Activated naive CD8-positive, alpha-beta T cell (primary cell): ENCODE measurements at regions not wholly inside any gene's neighbourhood (a gene's known extent, or its start where the extent isn't known, plus 50 kb on each side); places are given as distances from the start of the nearest gene placed in this dataset.
"Not testable (repeated sequence)": the region's sequence is repeated elsewhere in the genome, so short reads cannot be mapped to it uniquely, and the experiment has no call there.

ENCODE experiments used
- H3K27ac Mint-ChIP-seq: one replicate; pipeline ENCODE4 v1.8.0; 2021; ENCODE audit warnings: mixed read lengths
- H3K27me3 Mint-ChIP-seq: one replicate; pipeline ENCODE4 v1.8.0; 2021; ENCODE audit warnings: mixed read lengths
- H3K36me3 Mint-ChIP-seq: one replicate; pipeline ENCODE4 v1.8.0; 2021; ENCODE audit warnings: mixed read lengths
- H3K4me1 Mint-ChIP-seq: one replicate; pipeline ENCODE4 v1.8.0; 2021; ENCODE audit warnings: low read depth, mixed read lengths
- H3K4me3 Mint-ChIP-seq: one replicate; pipeline ENCODE4 v1.8.0; 2021; ENCODE audit warnings: mild to moderate bottlenecking, mixed read lengths
- H3K9me3 Mint-ChIP-seq: one replicate; pipeline ENCODE4 v1.8.0; 2021; ENCODE audit warnings: low read depth, mixed read lengths

DNA sequence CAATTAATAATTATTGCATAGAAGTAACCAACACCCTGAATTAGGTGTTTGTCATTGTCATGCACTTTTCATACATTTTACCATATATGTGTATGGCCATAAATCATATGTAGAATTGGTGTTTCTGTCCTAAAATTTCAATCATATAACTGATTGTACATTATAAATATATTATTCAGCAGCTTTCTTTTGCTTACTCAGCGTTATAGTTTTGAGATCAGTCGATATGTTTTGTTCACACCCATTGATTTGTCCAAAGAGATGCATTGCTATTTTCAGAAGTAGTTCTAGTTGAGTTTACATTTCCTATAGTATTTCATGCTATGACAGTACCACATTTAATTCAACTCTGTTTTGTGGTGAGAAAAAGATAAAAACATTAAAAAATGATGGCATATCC is 50.5 kb upstream of the PARP4 start:
- H3K4me1 Mint-ChIP-seq, result peaks cover 11% of the 10 kb centered on the region
- no peak overlapping the region for H3K4me3 Mint-ChIP-seq
- no peaks in the 10 kb centered on the region for H3K36me3 Mint-ChIP-seq
- H3K9me3 Mint-ChIP-seq, result no peaks in the 10 kb centered on the region
- peaks cover 29% of the 10 kb centered on the region for H3K27me3 Mint-ChIP-seq
- no peak overlapping the region for H3K27ac Mint-ChIP-seq

DNA sequence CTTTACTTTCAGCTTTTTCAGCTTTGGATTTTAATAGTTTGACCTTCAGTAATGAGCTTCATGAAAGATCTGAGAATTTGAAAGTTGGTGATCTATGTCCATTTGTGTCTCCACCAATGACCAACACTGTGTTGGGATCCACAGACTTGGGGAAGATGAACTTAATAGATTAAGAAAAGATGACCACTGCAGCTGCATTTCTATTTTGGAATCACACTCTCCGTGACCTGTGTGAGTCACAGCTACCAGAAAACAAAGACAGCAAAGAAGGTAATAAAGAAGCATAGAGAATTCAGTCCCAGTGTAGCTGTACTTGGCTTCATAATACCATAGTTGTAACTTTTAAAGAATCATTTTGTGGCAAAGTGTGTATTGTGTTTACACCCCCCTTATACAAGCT is 51.4 kb upstream of the PARP4 start:
- H3K27me3 Mint-ChIP-seq, result peaks cover 22% of the 10 kb centered on the region
- not testable (repeated sequence) for H3K4me3 Mint-ChIP-seq, H3K9me3 Mint-ChIP-seq, H3K27ac Mint-ChIP-seq, H3K36me3 Mint-ChIP-seq
- H3K4me1 Mint-ChIP-seq, result peaks cover 11% of the 10 kb centered on the region

DNA sequence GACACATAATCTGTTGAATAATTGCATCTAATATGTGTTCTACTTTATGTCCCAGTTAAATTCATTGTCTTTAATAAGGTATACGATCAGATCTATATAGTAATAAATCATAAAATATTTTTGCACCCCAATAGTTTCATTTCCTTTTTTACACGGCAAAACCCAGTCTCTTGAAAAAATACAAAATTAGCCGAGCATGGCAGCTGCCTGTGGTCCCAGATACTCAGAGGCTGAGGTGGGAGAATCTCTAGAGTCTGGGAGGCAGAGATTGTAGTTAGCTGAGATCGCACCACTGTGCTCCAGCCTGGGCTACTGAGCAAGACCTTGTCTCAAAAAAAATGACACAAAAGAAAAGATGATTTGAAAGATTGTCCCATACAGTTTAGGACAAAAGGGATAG is 52.3 kb upstream of the PARP4 start:
- Mint-ChIP-seq H3K27ac (no peak overlapping the region), H3K4me1 (peaks cover 2% of the 10 kb centered on the region), H3K9me3 (no peaks in the 10 kb centered on the region), H3K27me3 (peaks cover 13% of the 10 kb centered on the region), H3K4me3 (no peak overlapping the region), H3K36me3 (no peaks in the 10 kb centered on the region)

DNA sequence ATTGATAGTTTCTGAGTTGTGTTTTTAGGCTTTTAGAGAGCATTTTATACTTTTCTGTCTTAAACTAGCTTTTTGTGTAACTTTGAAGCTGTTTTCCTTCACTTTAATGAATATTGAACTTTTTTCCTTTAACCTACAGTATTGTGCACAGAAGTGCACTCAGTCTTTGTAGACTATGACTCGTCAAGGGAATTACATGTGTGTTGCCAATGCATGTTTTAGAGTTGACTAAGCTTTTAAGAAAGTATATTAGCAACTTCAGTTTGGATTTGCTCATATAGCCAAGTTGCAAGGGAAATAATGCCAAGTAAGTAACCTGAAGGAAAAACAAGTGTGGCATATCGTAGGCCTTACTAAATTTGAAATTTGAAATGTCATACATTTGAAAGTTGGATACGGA is 55.0 kb upstream of the PARP4 start:
- not testable (repeated sequence) for H3K4me1 Mint-ChIP-seq, H3K27ac Mint-ChIP-seq, H3K27me3 Mint-ChIP-seq, H3K9me3 Mint-ChIP-seq, H3K36me3 Mint-ChIP-seq, H3K4me3 Mint-ChIP-seq

DNA sequence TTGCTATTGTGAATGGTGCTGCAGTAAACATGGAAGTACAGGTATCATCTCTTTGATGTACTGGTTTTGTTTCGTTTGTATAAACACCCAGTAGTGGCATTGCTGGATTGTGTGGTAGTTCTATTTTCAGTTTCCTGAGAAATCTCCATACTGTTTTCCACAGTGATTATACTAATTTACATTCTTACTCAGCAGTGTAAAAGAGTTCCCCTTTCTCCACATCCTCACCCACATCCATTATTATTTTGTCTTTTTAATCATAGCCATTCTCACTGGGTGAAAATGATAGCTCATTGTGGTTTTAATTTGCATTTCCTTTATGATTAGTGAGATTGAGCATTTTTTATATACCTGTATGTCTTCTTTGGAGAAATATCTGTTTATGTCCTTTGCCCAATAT is 62.3 kb upstream of the PARP4 start:
- peaks cover 3% of the 10 kb centered on the region for H3K4me1 Mint-ChIP-seq
- H3K27ac Mint-ChIP-seq, result no peak overlapping the region
- peaks cover 11% of the 10 kb centered on the region for H3K9me3 Mint-ChIP-seq
- H3K27me3 Mint-ChIP-seq, result peaks cover 4% of the 10 kb centered on the region
- no peak overlapping the region for H3K4me3 Mint-ChIP-seq
- peaks cover 11% of the 10 kb centered on the region for H3K36me3 Mint-ChIP-seq

DNA sequence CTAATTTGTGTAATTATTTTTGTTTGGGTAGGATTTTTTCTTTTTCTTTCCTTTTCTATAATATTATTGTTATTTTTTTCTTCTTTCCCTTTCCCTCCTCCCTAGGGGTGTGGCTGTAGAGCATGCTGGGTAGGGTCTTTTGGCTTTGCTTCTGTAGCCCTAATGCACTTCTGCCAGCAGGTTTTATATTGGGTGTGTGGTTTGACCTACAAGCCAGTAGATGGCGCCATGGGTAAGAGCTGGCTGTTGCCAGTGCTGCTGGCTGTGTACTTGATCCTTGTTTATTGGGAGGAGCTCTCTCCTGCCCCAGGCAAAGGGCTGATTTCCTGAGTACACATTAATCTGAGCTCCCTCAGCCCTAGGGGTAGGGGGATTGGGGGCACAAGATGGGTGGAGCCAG is 67.7 kb upstream of the PARP4 start:
- not testable (repeated sequence) for H3K27ac Mint-ChIP-seq, H3K27me3 Mint-ChIP-seq, H3K4me1 Mint-ChIP-seq, H3K4me3 Mint-ChIP-seq
- Mint-ChIP-seq H3K36me3 (peaks cover 11% of the 10 kb centered on the region), H3K9me3 (peaks cover 10% of the 10 kb centered on the region)

DNA sequence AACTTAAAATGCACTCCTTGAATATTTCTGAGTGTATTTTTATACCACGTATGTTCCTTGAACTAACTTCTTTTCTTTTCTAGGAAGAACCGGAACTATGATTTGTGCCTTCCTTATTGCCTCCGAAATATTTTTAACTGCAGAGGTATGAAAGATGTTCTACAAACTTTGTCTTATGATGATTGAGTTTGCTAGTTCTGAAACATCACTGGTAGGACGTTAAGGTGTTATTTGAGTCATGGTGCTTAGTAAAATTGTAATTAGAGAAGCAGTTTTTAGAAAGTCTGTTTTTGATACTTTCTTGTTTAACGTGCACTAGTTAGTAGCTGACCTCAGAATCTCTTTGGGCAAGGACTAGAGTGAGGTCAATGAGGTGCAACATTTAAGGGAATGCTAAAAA is 69.0 kb upstream of the PARP4 start:
- H3K4me1 Mint-ChIP-seq, H3K4me3 Mint-ChIP-seq, H3K27me3 Mint-ChIP-seq, H3K27ac Mint-ChIP-seq, H3K36me3 Mint-ChIP-seq, H3K9me3 Mint-ChIP-seq: not testable (repeated sequence)

DNA sequence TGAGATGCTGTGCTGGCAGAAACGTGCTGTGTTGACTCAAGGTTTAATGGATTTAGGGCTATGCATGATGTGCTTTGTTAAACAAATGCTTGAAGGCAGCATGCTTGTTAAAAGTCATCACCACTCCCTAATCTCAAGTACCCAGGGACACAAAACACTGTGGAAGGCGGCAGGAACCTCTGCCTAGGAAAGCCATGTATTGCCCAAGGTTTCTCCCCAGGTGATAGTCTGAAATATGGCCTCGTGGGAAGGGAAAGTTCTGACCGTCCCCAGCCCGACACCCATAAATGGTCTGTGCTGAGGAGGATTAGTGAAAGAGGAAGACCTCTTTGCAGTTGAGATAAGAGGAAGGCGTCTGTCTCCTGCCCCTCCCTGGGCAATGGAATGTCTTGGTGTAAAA is 79.1 kb upstream of the PARP4 start:
- H3K27me3 Mint-ChIP-seq, H3K9me3 Mint-ChIP-seq, H3K4me1 Mint-ChIP-seq, H3K36me3 Mint-ChIP-seq, H3K27ac Mint-ChIP-seq, H3K4me3 Mint-ChIP-seq: not testable (repeated sequence)

DNA sequence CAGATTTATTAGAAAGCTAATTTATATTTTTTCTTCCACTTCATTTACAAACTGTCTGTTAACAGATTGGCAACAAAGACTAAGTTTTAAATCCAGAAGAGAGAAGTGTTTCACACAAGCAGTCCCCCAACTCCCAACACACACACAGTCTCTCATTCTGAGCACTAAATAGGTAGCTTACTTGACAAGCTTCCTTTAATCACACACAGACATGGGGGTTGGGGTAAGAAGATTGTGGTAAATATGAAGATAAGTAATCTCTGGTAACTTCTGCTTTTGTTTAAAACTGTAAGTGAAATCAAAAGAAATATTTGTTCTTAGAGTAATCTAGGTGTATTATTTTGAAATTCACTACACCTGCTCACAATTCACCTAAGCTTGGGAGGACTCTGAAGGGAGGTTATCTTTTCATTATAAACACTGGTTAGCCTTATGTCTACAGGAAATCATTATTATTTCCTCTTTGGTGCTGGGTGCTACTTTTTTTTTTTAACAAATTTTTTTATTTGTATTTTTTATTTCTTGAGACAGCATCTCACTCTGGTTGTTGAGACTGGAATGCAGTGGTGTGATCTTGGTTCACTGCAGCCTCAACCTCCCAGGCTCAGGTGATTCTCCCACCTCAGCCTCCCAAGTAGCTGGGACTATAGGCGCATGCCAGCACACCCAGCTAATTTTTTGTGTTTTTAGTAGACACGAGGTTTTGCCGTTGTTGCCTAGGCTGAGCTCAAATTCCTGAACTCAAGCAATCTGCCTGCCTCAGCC is 82.1 kb upstream of the ATP12A start:
- not testable (repeated sequence) for H3K9me3 Mint-ChIP-seq, H3K27me3 Mint-ChIP-seq, H3K36me3 Mint-ChIP-seq
- Mint-ChIP-seq H3K27ac (peak overlapping the region; percentile 54), H3K4me1 (peaks cover 41% of the 10 kb centered on the region), H3K4me3 (peak overlapping the region; percentile 17)

DNA sequence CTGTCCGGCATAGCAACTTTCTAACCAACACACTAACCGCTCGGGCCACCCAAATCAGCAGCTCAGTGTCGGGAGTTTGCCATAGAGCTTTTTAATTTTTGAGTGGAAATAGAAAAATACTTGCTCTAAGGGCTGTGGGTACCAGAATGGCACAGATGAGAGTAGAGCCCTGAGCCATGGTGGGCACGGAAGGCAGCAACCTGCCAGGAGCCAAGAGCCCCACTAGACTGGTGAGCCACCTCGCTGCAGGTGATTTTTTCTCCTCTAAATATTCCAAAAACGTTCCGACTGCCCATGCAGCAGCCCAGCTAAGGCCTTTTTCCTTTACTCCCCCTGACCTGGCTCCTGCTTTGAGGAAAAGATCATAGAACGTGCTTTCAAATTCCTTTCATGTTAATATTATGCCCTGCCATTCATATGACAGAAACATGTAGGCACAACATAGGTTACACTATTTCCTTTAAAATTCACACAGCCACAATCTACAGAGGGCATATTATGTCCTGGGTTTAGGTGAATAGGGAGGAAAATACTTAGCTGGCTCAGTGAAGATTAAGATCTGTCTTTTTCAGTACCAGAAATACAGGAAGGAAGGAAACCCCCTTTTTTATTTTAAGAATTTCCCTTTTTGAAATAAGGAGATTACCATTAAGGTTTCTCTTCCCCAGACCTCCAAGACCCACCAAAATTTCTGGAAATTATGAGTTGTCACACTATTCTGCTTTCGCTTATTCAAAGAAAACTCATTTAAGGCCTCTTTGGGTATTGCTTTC is 81.0 kb upstream of the ATP12A start:
- H3K4me1 Mint-ChIP-seq, result peaks cover 41% of the 10 kb centered on the region
- peak overlapping the region; percentile 89 for H3K27ac Mint-ChIP-seq
- not testable (repeated sequence) for H3K36me3 Mint-ChIP-seq, H3K27me3 Mint-ChIP-seq, H3K9me3 Mint-ChIP-seq
- peak overlapping the region; percentile 69 for H3K4me3 Mint-ChIP-seq

DNA sequence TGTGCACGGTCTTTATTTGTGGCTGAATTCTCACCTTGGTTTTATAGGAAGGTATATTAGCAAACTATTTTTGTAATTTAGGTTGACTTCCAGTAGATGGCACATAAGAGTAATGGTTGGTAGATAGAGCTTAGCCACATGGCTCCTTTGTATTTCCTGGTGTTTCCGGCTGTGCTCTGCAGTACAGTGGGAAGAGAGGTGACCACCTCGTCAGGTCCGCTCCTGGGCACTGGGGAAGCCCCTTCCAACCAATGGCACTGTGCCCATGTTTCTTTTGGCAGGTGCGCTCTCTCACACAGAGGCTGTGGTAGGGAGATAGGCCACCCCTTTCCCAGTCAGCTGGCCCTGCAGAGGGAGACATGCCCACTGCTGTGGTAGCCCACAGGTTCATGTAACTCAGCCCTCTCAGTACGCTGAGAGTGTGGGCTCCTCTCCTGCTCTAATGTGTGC is 74.3 kb upstream of the ATP12A start:
- H3K4me1 Mint-ChIP-seq, result peaks cover 17% of the 10 kb centered on the region
- no peak overlapping the region for H3K4me3 Mint-ChIP-seq
- no peaks in the 10 kb centered on the region for H3K27me3 Mint-ChIP-seq
- peaks cover 4% of the 10 kb centered on the region for H3K36me3 Mint-ChIP-seq
- H3K27ac Mint-ChIP-seq, result peak overlapping the region; percentile 16
- peaks cover 4% of the 10 kb centered on the region for H3K9me3 Mint-ChIP-seq

DNA sequence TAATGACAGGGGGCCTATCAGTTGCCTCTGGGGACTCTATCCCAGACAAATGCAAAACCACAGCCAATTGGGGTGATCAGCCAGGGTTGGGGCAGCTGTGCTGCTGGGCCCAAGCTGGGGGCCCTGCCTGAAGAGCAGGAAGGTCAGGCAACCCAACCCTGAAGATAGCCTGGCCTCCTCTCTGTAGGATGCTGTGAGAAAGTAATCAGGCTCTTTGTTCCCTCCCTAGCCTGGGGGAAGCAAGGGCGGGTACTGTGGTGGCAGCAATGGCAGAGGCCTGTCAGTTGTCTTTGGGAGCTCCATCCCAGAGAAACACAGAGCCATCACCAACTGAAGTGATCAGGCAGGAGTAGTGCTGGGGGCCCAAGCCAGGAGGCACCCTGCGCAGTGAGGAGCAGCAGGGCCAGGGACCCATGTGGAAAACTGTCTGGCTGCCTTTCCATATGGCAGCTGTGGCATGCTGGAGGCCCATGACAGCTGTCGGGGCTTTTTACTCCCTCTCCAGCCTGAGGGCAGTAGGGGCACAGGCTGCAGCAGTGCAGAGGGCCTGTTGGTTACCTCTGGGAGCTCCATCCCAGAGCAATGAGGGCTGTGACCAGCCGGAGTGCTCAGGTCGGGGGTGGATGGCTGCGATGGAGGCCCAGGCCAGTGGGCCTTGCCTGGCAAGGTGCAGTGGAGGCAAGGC is 73.6 kb upstream of the ATP12A start:
- Mint-ChIP-seq H3K9me3 (peaks cover 4% of the 10 kb centered on the region), H3K36me3 (peaks cover 4% of the 10 kb centered on the region), H3K27ac (no peak overlapping the region), H3K4me1 (peaks cover 16% of the 10 kb centered on the region), H3K4me3 (no peak overlapping the region), H3K27me3 (no peaks in the 10 kb centered on the region)

DNA sequence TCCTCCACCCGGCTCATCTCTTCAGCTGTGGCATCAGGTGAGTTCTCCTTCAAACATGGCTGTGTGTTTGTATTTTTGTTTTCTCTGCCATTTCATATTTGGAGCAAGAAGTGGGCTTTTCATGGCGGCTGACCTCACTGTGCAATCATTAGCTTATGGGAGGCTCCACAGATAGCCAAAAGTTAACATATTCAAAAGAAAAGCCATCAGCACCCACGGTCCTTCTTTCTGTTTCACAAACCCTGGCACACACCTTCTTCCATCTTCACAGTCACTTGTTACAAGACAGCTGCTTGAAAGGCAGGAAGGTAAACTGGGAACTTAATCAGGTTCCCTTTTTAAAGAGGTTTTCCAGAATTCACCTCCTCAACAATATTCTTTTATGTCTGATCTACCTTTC is 69.3 kb upstream of the ATP12A start:
- Mint-ChIP-seq H3K4me3 (no peak overlapping the region), H3K4me1 (peaks cover 13% of the 10 kb centered on the region), H3K36me3 (no peaks in the 10 kb centered on the region), H3K27ac (no peak overlapping the region), H3K27me3 (no peaks in the 10 kb centered on the region), H3K9me3 (no peaks in the 10 kb centered on the region)

DNA sequence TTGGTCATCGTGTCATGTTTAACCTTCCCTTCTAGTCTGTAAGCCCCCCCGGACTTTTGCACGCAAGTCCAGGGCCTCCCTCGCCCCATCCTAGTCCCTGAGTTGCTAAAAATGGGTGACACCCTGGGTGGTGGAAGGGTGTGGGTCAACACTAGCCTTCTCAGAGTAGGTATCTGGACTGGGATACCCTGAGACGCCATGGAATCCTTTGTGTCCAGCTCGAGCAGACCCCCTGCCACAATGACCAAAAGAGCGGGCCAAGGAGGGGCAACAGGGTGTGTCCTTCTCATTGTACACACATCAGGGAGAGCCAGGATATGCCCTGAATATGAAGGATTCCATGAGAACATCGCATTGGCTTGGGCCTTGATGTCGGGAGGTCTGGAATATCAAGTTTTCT is 67.5 kb upstream of the ATP12A start:
- H3K9me3 Mint-ChIP-seq, result no peaks in the 10 kb centered on the region
- H3K27me3 Mint-ChIP-seq, result no peaks in the 10 kb centered on the region
- H3K4me3 Mint-ChIP-seq, result no peak overlapping the region
- no peak overlapping the region for H3K27ac Mint-ChIP-seq
- H3K36me3 Mint-ChIP-seq, result peaks cover under 1% of the 10 kb centered on the region
- peaks cover 17% of the 10 kb centered on the region for H3K4me1 Mint-ChIP-seq

DNA sequence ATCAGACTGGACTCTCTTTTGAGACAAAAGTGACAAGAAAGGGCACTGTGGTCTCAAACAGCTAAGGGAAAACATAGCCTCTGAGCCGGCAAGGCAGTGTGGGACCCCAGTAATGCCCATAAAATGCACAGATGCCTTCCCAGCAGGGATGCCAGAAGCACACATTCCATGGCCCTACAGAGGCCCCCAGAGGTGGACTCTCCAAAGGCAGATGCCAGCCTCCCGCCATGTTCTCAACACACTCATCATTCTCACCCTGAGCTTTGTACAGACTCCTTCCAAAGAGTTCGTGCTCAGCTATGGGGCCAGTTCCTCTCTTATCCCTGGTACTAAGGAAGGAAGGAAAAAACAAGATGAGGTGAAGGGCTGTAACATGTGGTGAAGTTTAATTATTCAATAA is 67.1 kb upstream of the ATP12A start:
- Mint-ChIP-seq H3K27ac (no peak overlapping the region), H3K27me3 (no peaks in the 10 kb centered on the region), H3K4me3 (no peak overlapping the region), H3K9me3 (no peaks in the 10 kb centered on the region), H3K4me1 (peaks cover 21% of the 10 kb centered on the region), H3K36me3 (peaks cover 2% of the 10 kb centered on the region)
